SK-N-SH (cell line): ENCODE measurements at regions not wholly inside any gene's neighbourhood (a gene's known extent, or its start where the extent isn't known, plus 50 kb on each side); places are given as distances from the start of the nearest gene placed in this dataset.

Source experiments
- CTCF ChIA-PET: fragments of 300-600, 350-600 bp; formaldehyde crosslinking; extraction: SDS; loops from one replicate; lab custom pipeline; 2021; lab: Yijun Ruan, JAX
- POLR2A ChIA-PET: fragments of 350-600 bp; sonication (Branson Sonifier 250); formaldehyde crosslinking; extraction: SDS; loops from one replicate; lab custom pipeline; 2020; ENCODE audit warnings: antibody characterized with exemption, inconsistent platforms; lab: Yijun Ruan, JAX
- DNase-seq: peaks from one replicate; pipeline ENCODE4 v3.0.0; 2012
- H2AFZ ChIP-seq: fragments of 200-600 bp; sonication (generic); 2 replicates; pipeline ENCODE4 v1.8.1; 2016; ENCODE audit warnings: antibody characterized with exemption, mild to moderate bottlenecking, low read depth
- H3F3A ChIP-seq: fragments of 200-600 bp; sonication (generic); replicated peaks from 2 replicates; pipeline ENCODE3; 2016; ENCODE audit warnings: antibody characterized with exemption, mild to moderate bottlenecking; ENCODE audit not compliant: insufficient read depth
- H3K27ac ChIP-seq, 2 experiments: fragments of 200-500 bp in 1 of 2; fragments of 200-600 bp in 1 of 2; sonication (Bioruptor generic) in 1 of 2; sonication (generic), shearing (Covaris generic) in 1 of 2; 2 replicates each; pipeline versions ENCODE4 v1.5.1 to v1.6.1; 2014 to 2016; ENCODE audit warnings: low read depth in 2 of 2, inconsistent platforms in 1 of 2, low read length in 1 of 2, mild to moderate bottlenecking in 1 of 2, mixed read lengths in 1 of 2
- H3K27me3 ChIP-seq: fragments of 200-600 bp; sonication (generic), shearing (Covaris generic); 2 replicates; pipeline ENCODE4 v1.6.1; 2016; ENCODE audit warnings: mixed run types; ENCODE audit not compliant: insufficient read depth
- H3K36me3 ChIP-seq, 2 experiments: fragments of 200-500 bp in 1 of 2; fragments of 200-600 bp in 1 of 2; sonication (Bioruptor generic) in 1 of 2; sonication (generic) in 1 of 2; replicated peaks in 1 of 2; 2 replicates each; pipeline versions ENCODE3 to v1.5.1; 2014 to 2016; ENCODE audit warnings: low read length in 1 of 2, mild to moderate bottlenecking in 1 of 2; ENCODE audit not compliant: insufficient read depth in 2 of 2, control insufficient read depth in 1 of 2
- H3K4me1 ChIP-seq, 2 experiments: fragments of 200-500 bp in 1 of 2; fragments of 200-600 bp in 1 of 2; sonication (Bioruptor generic) in 1 of 2; sonication (generic), shearing (Covaris generic) in 1 of 2; 2 replicates each; pipeline versions ENCODE4 v1.5.1 to v1.6.1; 2014 to 2016; ENCODE audit warnings: low read depth in 1 of 2, low read length in 1 of 2, mixed run types in 1 of 2; ENCODE audit not compliant: insufficient read depth in 2 of 2, control insufficient read depth in 1 of 2
- H3K4me2 ChIP-seq: fragments of 200-600 bp; sonication (generic), shearing (Covaris generic); 2 replicates; pipeline ENCODE4 v1.6.1; 2017; ENCODE audit warnings: mixed run types
- H3K4me3 ChIP-seq, 2 experiments: fragments of 200-500 bp in 1 of 2; fragments of 200-600 bp in 1 of 2; sonication (Bioruptor generic) in 1 of 2; sonication (generic), shearing (Covaris generic) in 1 of 2; 2 replicates each; pipeline versions ENCODE4 v1.5.1 to v1.8.1; 2014 to 2016; ENCODE audit warnings: low read depth in 2 of 2, inconsistent platforms in 1 of 2, low read length in 1 of 2, mild to moderate bottlenecking in 1 of 2, mixed read lengths in 1 of 2, moderate library complexity in 1 of 2
- H3K79me2 ChIP-seq: fragments of 200-600 bp; sonication (generic); 2 replicates; pipeline ENCODE4 v1.8.1; 2017; ENCODE audit warnings: mild to moderate bottlenecking; ENCODE audit not compliant: insufficient read depth
- H3K9ac ChIP-seq: fragments of 200-600 bp; sonication (generic); 2 replicates; pipeline ENCODE4 v1.6.1; 2017; ENCODE audit warnings: mixed run types
- H3K9me2 ChIP-seq: fragments of 200-600 bp; sonication (generic); 2 replicates; pipeline ENCODE4 v1.6.1; 2017; ENCODE audit warnings: mixed run types
- H3K9me3 ChIP-seq: fragments of 200-600 bp; sonication (generic); 2 replicates; pipeline ENCODE4 v1.6.1; 2017; ENCODE audit warnings: mixed run types, mild to moderate bottlenecking, moderate library complexity
- H4K20me1 ChIP-seq: fragments of 200-600 bp; sonication (generic); 2 replicates; pipeline ENCODE4 v1.6.1; 2017; ENCODE audit warnings: mild to moderate bottlenecking, mixed run types; ENCODE audit not compliant: insufficient read depth
- CHD2 ChIP-seq: fragments of 150-350 bp; IDR thresholded peaks from 2 replicates; pipeline ENCODE4 v1.6.1; 2018; ENCODE audit warnings: low read length; ENCODE audit not compliant: partially characterized antibody
- ELF1 ChIP-seq: IDR thresholded peaks from 2 replicates; pipeline ENCODE4 v1.4.0; 2012
- EZH2phosphoT487 ChIP-seq: fragments of 200-600 bp; sonication (generic); IDR thresholded peaks from 2 replicates; pipeline ENCODE4 v1.6.1; 2017; ENCODE audit warnings: low read depth, mixed run types, mild to moderate bottlenecking, antibody characterized with exemption, moderate library complexity, borderline replicate concordance
- FOXJ3 ChIP-seq: sonication (generic); formaldehyde crosslinking; IDR thresholded peaks from 2 replicates; pipeline ENCODE4 v1.5.1; 2020; ENCODE audit warnings: mild to moderate bottlenecking, missing genetic modification reagents
- FOXM1 ChIP-seq: IDR thresholded peaks from 2 replicates; pipeline ENCODE4 v1.4.0; 2012; ENCODE audit warnings: low read depth, mild to moderate bottlenecking
- GATA2 ChIP-seq: sonication (generic); formaldehyde crosslinking; IDR thresholded peaks from 2 replicates; pipeline ENCODE4 v1.5.0; 2020; ENCODE audit warnings: mild to moderate bottlenecking, missing genetic modification reagents
- MEF2A ChIP-seq: IDR thresholded peaks from 2 replicates; pipeline ENCODE4 v1.4.0; 2012; ENCODE audit warnings: low read depth, borderline replicate concordance
- MXI1 ChIP-seq: IDR thresholded peaks from 2 replicates; pipeline ENCODE4 v1.6.1; 2012; ENCODE audit warnings: mild to moderate bottlenecking, low read depth, low read length, improper control_type of control experiment
- NFIC ChIP-seq: IDR thresholded peaks from 2 replicates; pipeline ENCODE4 v1.4.0; 2012; ENCODE audit warnings: borderline replicate concordance
- RCOR1 ChIP-seq: fragments of 150-350 bp; IDR thresholded peaks from 2 replicates; pipeline ENCODE4 v1.6.1; 2017; ENCODE audit warnings: antibody characterized with exemption, low read length
- RFX5 ChIP-seq: IDR thresholded peaks from 2 replicates; pipeline ENCODE4 v1.6.1; 2012; ENCODE audit warnings: mild to moderate bottlenecking, improper control_type of control experiment, low read length
- RXRA ChIP-seq: IDR thresholded peaks from 2 replicates; pipeline ENCODE4 v1.4.0; 2012; ENCODE audit warnings: low read depth, mild to moderate bottlenecking, borderline replicate concordance
- SIN3A ChIP-seq: IDR thresholded peaks from 2 replicates; pipeline ENCODE4 v1.6.1; 2012; ENCODE audit warnings: low read depth, mild to moderate bottlenecking, low read length, moderate library complexity, borderline replicate concordance
- SMC3 ChIP-seq: IDR thresholded peaks from 2 replicates; pipeline ENCODE4 v1.6.1; 2012; ENCODE audit warnings: low read depth, low read length, improper control_type of control experiment
- TAF1 ChIP-seq: IDR thresholded peaks from 2 replicates; pipeline ENCODE4 v1.6.1; 2012; ENCODE audit warnings: low read depth, mild to moderate bottlenecking, low read length, moderate library complexity, borderline replicate concordance
- TEAD4 ChIP-seq: IDR thresholded peaks from 2 replicates; pipeline ENCODE4 v1.4.0; 2012; ENCODE audit warnings: mild to moderate bottlenecking, borderline replicate concordance; ENCODE audit not compliant: insufficient read depth
- YY1 ChIP-seq: IDR thresholded peaks from 2 replicates; pipeline ENCODE4 v1.4.0; 2012; ENCODE audit warnings: low read depth, mild to moderate bottlenecking
- WGBS: methylation state at CpG from one replicate; pipeline ENCODE4 v1.1.6; 2017; ENCODE audit warnings: low lambda C conversion rate; 5-methylcytosine and 5-hydroxymethylcytosine counted together
- TF ChIP-seq, protein P1 (sequence below): IDR thresholded peaks from 2 replicates; pipeline ENCODE4 v1.4.0; 2012; ENCODE audit warnings: low read depth, borderline replicate concordance
- TF ChIP-seq, protein P2 (sequence below): IDR thresholded peaks from 2 replicates; pipeline ENCODE4 v1.4.0; 2012; ENCODE audit warnings: low read depth, borderline replicate concordance
- TF ChIP-seq, protein P3 (sequence below): fragments of 200-600 bp; sonication (generic); IDR thresholded peaks from 2 replicates; pipeline ENCODE4 v1.6.1; 2017; ENCODE audit warnings: antibody characterized with exemption, mild to moderate bottlenecking, moderate library complexity
- TF ChIP-seq, protein P4 (sequence below): fragments of 150-350 bp; IDR thresholded peaks from 2 replicates; pipeline ENCODE4 v1.6.1; 2016; ENCODE audit warnings: mild to moderate bottlenecking, low read depth, low read length

DNA sequence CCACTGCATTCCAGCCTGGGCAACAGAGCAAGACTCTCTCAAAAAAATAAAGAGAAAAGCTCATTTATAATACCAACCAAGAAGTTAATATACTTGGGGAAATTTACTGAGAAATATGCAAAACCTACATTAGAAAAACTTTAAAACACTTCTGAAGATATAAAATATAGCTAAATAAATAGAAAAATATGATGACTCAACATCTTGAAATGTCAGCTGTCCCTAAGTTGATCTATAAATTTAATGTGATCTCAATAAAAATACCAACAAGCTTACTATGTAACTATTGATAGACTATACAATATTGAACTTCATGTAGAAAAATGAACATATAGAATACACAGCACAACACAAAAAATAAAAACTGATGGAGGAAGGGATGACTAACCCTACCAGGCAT is 87.5 kb upstream of the INTU start (continued):
- TF ChIP-seq, protein P1, sequence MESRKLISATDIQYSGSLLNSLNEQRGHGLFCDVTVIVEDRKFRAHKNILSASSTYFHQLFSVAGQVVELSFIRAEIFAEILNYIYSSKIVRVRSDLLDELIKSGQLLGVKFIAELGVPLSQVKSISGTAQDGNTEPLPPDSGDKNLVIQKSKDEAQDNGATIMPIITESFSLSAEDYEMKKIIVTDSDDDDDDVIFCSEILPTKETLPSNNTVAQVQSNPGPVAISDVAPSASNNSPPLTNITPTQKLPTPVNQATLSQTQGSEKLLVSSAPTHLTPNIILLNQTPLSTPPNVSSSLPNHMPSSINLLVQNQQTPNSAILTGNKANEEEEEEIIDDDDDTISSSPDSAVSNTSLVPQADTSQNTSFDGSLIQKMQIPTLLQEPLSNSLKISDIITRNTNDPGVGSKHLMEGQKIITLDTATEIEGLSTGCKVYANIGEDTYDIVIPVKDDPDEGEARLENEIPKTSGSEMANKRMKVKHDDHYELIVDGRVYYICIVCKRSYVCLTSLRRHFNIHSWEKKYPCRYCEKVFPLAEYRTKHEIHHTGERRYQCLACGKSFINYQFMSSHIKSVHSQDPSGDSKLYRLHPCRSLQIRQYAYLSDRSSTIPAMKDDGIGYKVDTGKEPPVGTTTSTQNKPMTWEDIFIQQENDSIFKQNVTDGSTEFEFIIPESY, result no peak
- TF ChIP-seq SMC3, result no peak
- no peak for TF ChIP-seq MXI1
- TF ChIP-seq, protein P2, sequence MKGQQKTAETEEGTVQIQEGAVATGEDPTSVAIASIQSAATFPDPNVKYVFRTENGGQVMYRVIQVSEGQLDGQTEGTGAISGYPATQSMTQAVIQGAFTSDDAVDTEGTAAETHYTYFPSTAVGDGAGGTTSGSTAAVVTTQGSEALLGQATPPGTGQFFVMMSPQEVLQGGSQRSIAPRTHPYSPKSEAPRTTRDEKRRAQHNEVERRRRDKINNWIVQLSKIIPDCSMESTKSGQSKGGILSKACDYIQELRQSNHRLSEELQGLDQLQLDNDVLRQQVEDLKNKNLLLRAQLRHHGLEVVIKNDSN, result no peak
- no peak for TF ChIP-seq EZH2phosphoT487
- TF ChIP-seq RCOR1, result no peak
- TF ChIP-seq CHD2, result no peak
- no peak for TF ChIP-seq YY1
- TF ChIP-seq GATA2, result no peak

DNA sequence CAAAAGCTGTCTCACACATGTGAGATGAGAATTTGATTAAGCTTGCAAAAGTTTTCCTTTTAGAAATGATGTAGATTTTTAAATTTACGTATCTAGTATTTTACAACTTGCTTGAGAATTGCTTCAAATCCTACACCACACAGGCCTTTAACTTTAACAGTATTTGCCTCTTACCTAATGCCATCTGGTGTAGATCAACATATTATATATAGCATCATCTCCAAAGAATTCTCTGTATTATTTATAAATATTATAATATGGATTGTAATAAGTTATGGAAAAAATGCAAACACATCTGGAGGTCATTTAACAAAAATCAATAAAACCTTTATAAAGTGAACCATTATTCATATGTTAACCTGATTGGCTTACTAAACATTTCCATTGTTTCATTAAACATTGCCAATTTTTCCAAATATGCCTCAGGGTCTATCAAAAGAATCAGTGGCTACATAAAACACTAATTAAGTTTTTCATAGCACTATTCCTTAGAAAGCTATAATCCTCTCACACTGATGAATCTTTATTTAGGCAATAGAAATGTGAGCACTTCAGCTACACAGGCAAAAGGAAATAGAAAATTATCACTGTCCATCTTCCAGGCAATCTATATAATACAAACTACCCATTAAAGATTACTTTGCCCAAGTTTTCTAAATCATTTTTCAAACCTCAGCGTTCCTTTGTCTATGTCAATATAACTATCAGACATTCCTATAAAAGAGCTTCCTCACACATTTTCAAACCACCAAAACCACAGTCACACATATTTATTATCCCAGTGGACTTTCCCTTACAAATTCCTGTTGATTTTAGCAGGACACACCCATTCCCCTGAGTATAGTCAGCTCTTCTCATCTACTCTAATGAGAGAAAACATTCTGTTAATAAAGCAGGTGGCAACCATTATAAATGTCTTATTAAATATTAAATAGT is 83.5 kb upstream of the INTU start:
- Histone ChIP-seq H3K27ac (no peak overlapping the region), H3K27me3 (no peaks in the 10 kb centered on the region), H3K9me3 (no peaks in the 10 kb centered on the region), H3K9ac (no peak overlapping the region), H3K36me3 (no peaks in the 10 kb centered on the region), H3K4me1 (no peaks in the 10 kb centered on the region), H3K9me2 (no peaks in the 10 kb centered on the region), H3K4me2 (no peak overlapping the region), H3F3A (no peaks in the 10 kb centered on the region), H4K20me1 (no peaks in the 10 kb centered on the region), H3K79me2 (no peaks in the 10 kb centered on the region), H2AFZ (no peak overlapping the region), H3K4me3 (no peak overlapping the region)
- no peak for DNase-seq
- POLR2A ChIA-PET, result no interaction called here
- no peak for TF ChIP-seq FOXM1
- TF ChIP-seq TAF1, result no peak
- no peak for TF ChIP-seq MEF2A
- TF ChIP-seq EZH2phosphoT487, result no peak
- TF ChIP-seq, protein P3, sequence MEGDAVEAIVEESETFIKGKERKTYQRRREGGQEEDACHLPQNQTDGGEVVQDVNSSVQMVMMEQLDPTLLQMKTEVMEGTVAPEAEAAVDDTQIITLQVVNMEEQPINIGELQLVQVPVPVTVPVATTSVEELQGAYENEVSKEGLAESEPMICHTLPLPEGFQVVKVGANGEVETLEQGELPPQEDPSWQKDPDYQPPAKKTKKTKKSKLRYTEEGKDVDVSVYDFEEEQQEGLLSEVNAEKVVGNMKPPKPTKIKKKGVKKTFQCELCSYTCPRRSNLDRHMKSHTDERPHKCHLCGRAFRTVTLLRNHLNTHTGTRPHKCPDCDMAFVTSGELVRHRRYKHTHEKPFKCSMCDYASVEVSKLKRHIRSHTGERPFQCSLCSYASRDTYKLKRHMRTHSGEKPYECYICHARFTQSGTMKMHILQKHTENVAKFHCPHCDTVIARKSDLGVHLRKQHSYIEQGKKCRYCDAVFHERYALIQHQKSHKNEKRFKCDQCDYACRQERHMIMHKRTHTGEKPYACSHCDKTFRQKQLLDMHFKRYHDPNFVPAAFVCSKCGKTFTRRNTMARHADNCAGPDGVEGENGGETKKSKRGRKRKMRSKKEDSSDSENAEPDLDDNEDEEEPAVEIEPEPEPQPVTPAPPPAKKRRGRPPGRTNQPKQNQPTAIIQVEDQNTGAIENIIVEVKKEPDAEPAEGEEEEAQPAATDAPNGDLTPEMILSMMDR, result no peak
- no peak for TF ChIP-seq CHD2
- TF ChIP-seq ELF1, result no peak
- TF ChIP-seq GATA2, result no peak
- TF ChIP-seq RXRA, result no peak
- no peak for TF ChIP-seq FOXJ3 (CRISPR knock-in tag)
- no peak for TF ChIP-seq NFIC
- TF ChIP-seq RFX5, result no peak
- no peak for TF ChIP-seq TEAD4
- no peak for TF ChIP-seq SIN3A
- TF ChIP-seq, protein P4, sequence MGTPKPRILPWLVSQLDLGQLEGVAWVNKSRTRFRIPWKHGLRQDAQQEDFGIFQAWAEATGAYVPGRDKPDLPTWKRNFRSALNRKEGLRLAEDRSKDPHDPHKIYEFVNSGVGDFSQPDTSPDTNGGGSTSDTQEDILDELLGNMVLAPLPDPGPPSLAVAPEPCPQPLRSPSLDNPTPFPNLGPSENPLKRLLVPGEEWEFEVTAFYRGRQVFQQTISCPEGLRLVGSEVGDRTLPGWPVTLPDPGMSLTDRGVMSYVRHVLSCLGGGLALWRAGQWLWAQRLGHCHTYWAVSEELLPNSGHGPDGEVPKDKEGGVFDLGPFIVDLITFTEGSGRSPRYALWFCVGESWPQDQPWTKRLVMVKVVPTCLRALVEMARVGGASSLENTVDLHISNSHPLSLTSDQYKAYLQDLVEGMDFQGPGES, result no peak
- CTCF ChIA-PET, result interaction anchor here (1.2 to 1.3 kb wide), 2 partner anchors 8 to 71 kb away, joined by 3 to 4 read pairs; no protein-coding TSS in a partner anchor
- WGBS, result 36% methylated on average over 2 of the region's 2 CpGs
